HepG2 (cell line): ENCODE measurements at regions not wholly inside any gene's neighbourhood (a gene's known extent, or its start where the extent isn't known, plus 50 kb on each side); places are given as distances from the start of the nearest gene placed in this dataset.

Experiments
- ATF7 ChIP-seq, 2 experiments: fragments of 450-650 bp in 1 of 2; sonication (generic) in 1 of 2; formaldehyde crosslinking in 1 of 2; IDR thresholded peaks; 2 replicates each; pipeline versions ENCODE4 v1.4.0 to v1.6.1; 2016 to 2020; ENCODE audit warnings: antibody characterized with exemption in 1 of 2, mild to moderate bottlenecking in 1 of 2, missing genetic modification reagents in 1 of 2
- CTCF ChIP-seq: sonication (generic); formaldehyde crosslinking; IDR thresholded peaks from 2 replicates; pipeline ENCODE4 v1.5.0; 2020; ENCODE audit warnings: mild to moderate bottlenecking, missing genetic modification reagents, moderate library complexity
- DMAP1 ChIP-seq: IDR thresholded peaks from 2 replicates; pipeline ENCODE4 v1.6.1; 2016
- ELK4 ChIP-seq: sonication (generic); formaldehyde crosslinking; IDR thresholded peaks from 2 replicates; pipeline ENCODE4 v1.9.0; 2021; ENCODE audit warnings: missing genetic modification reagents, borderline replicate concordance
- MAX ChIP-seq: IDR thresholded peaks from 2 replicates; pipeline ENCODE4 v1.6.1; 2012; ENCODE audit warnings: inconsistent platforms
- POLR2A ChIP-seq, 2 experiments: IDR thresholded peaks; 2 replicates each; pipeline ENCODE4 v1.6.1; 2011; ENCODE audit warnings: low read depth in 2 of 2, low read length in 2 of 2, mild to moderate bottlenecking in 1 of 2, moderate library complexity in 1 of 2; ENCODE audit not compliant: insufficient read depth in 1 of 2
- TFAP4 ChIP-seq: sonication (generic); IDR thresholded peaks from 2 replicates; pipeline ENCODE4 v1.6.1; 2016; ENCODE audit warnings: low read depth, borderline replicate concordance
- ZBTB1 ChIP-seq: sonication (generic); formaldehyde crosslinking; IDR thresholded peaks from 2 replicates; pipeline ENCODE4 v1.4.0; 2020; ENCODE audit warnings: missing genetic modification reagents, borderline replicate concordance
- ZKSCAN5 ChIP-seq: sonication (generic); formaldehyde crosslinking; IDR thresholded peaks from 2 replicates; pipeline ENCODE4 v1.5.1; 2020; ENCODE audit warnings: mild to moderate bottlenecking, missing genetic modification reagents
- ZNF143 ChIP-seq: sonication (generic); formaldehyde crosslinking; IDR thresholded peaks from 2 replicates; pipeline ENCODE4 v1.4.0; 2020; ENCODE audit warnings: missing genetic modification reagents

- TF ChIP-seq MAX (no peak), DMAP1 (CRISPR knock-in tag) (no peak), ZKSCAN5 (CRISPR knock-in tag) (no peak), CTCF (CRISPR knock-in tag) (no peak), POLR2A (IDR thresholded peaks at IDR 0.05; ENCODE audit: insufficient read depth in 1 of 2, low read depth in 2 of 2, low read length in 2 of 2) (no peak), ZBTB1 (CRISPR knock-in tag) (no peak), ELK4 (no peak), ATF7 (IDR thresholded peaks at IDR 0.05) (no peak), ATF7 (CRISPR knock-in tag; IDR thresholded peaks at IDR 0.05) (no peak), TFAP4 (no peak), ZNF143 (CRISPR knock-in tag) (no peak)
These were observed 58.8 kb upstream of the NTRK3 start for GRCh38 chr15:88315221-88315878.
